ENCODE measurements at regions not wholly inside any gene's neighbourhood (a gene's known extent, or its start where the extent isn't known, plus 50 kb on each side); places are given as distances from the start of the nearest gene placed in this dataset.

- TF ChIP-seq CCAR2 (optimal IDR thresholded peaks at IDR 0.05; ENCODE audit: low read depth, low read length) = no peak
- peak; percentile 33; the same call in 1 of the 2 replicates for TF ChIP-seq TAF1 (CRISPR knock-in tag; IDR thresholded peaks at IDR 0.05)
- TF ChIP-seq DBP (CRISPR knock-in tag; IDR thresholded peaks at IDR 0.05; ENCODE audit: not compliant biosample characterization) = no peak
- no peak for TF ChIP-seq ZBTB33 (CRISPR knock-in tag; IDR thresholded peaks at IDR 0.05)
- peak; percentile 93 for TF ChIP-seq ZBTB43 (CRISPR knock-in tag; conservative IDR thresholded peaks at IDR 0.05)
- 0 out of 2 replicates have a peak, but pooled peaks have one; percentile 53 for TF ChIP-seq MEIS2 (CRISPR knock-in tag; IDR thresholded peaks at IDR 0.05)
- peak; percentile 22; the same call in 1 of the 2 replicates for TF ChIP-seq ARID4A (CRISPR knock-in tag; IDR thresholded peaks at IDR 0.05; ENCODE audit: borderline replicate concordance)
- TF ChIP-seq ZNF441 (CRISPR knock-in tag; IDR thresholded peaks at IDR 0.05; ENCODE audit: borderline replicate concordance) = no peak
- no peak for TF ChIP-seq CHD2 (IDR thresholded peaks at IDR 0.05; ENCODE audit: low read depth, low read length)
- TF ChIP-seq ZNF879 (CRISPR knock-in tag; IDR thresholded peaks at IDR 0.05) = no peak
- no peak for TF ChIP-seq ZNF354B (CRISPR knock-in tag; IDR thresholded peaks at IDR 0.05)
- TF ChIP-seq ZC3H13 (CRISPR knock-in tag; IDR thresholded peaks at IDR 0.05) = no peak
- TF ChIP-seq CREB1 (IDR thresholded peaks at IDR 0.05) = peak; percentile 37; the same call in 1 of the 2 replicates
- peak; percentile 69 for TF ChIP-seq CREB1 (CRISPR knock-in tag; IDR thresholded peaks at IDR 0.05)
- peak; percentile 84; the same call in 1 of the 2 replicates for TF ChIP-seq ZNF264 (CRISPR knock-in tag; IDR thresholded peaks at IDR 0.05)
- no peak for TF ChIP-seq ZFY (CRISPR knock-in tag; IDR thresholded peaks at IDR 0.05)
- peak; percentile 70 for TF ChIP-seq TCF7L2 (IDR thresholded peaks at IDR 0.05; ENCODE audit: low read depth, low read length)
- TF ChIP-seq ZNF232 (CRISPR knock-in tag; IDR thresholded peaks at IDR 0.05; ENCODE audit: borderline replicate concordance) = no peak
- no peak for TF ChIP-seq ZNF30 (CRISPR knock-in tag; IDR thresholded peaks at IDR 0.05)
- peak; percentile 88 for TF ChIP-seq PHF21A (CRISPR knock-in tag; IDR thresholded peaks at IDR 0.05)
- no peak; the same call in 1 of the 2 replicates for TF ChIP-seq DDIT3 (CRISPR knock-in tag; IDR thresholded peaks at IDR 0.05)
- no peak for TF ChIP-seq ZSCAN25 (CRISPR knock-in tag; IDR thresholded peaks at IDR 0.05)
- TF ChIP-seq ZNF263 (CRISPR knock-in tag; IDR thresholded peaks at IDR 0.05) = no peak
Measured at GRCh38 chr12:66048835-66049537, 81.6 kb downstream of the LLPH start (continued).

Measured in HepG2 (cell line).